GM18870 (cell line): ENCODE measurements at regions not wholly inside any gene's neighbourhood (a gene's known extent, or its start where the extent isn't known, plus 50 kb on each side); places are given as distances from the start of the nearest gene placed in this dataset.
"Not testable (repeated sequence)": the region's sequence is repeated elsewhere in the genome, so short reads cannot be mapped to it uniquely, and the experiment has no call there.

Source experiments
- ATAC-seq: cut with Tn5 transposase; IDR thresholded peaks from one replicate; pipeline ENCODE4 v1.9.1; 2021; ENCODE audit warnings: moderate library complexity; ENCODE audit not compliant: unreplicated experiment

GRCh38 chr6:150299873-150300485 is 68.8 kb upstream of the IYD start:
- no peak for ATAC-seq

GRCh38 chr6:150301846-150302519 is 66.8 kb upstream of the IYD start:
- ATAC-seq, result peak; percentile 88

- ATAC-seq, result no peak
Measured at GRCh38 chr6:150302520-150303176, 66.2 kb upstream of the IYD start.

- no peak for ATAC-seq
Measured at GRCh38 chr6:150303256-150303655, 65.6 kb upstream of the IYD start.

- ATAC-seq, result no peak
Measured at GRCh38 chr6:150304429-150304828, 64.4 kb upstream of the IYD start.

GRCh38 chr6:150306290-150306689 is 62.5 kb upstream of the IYD start:
- no peak for ATAC-seq

GRCh38 chr6:150307520-150307919 is 61.3 kb upstream of the IYD start:
- ATAC-seq, result no peak

GRCh38 chr6:150308812-150309645 is 59.8 kb upstream of the IYD start:
- ATAC-seq, result no peak

GRCh38 chr6:150310539-150310938 is 58.3 kb upstream of the IYD start:
- ATAC-seq, result no peak

- ATAC-seq, result not testable (repeated sequence)
Measured at GRCh38 chr6:150311149-150311944, 57.5 kb upstream of the IYD start.

- no peak for ATAC-seq
Measured at GRCh38 chr6:150312395-150312794, 56.4 kb upstream of the IYD start.

- no peak for ATAC-seq
Measured at GRCh38 chr6:150312844-150313584, 55.8 kb upstream of the IYD start.

GRCh38 chr6:150313781-150314180 is 55.0 kb upstream of the IYD start:
- ATAC-seq, result no peak

GRCh38 chr6:150314230-150315188 is 54.3 kb upstream of the IYD start:
- no peak for ATAC-seq

- ATAC-seq, result no peak
Measured at GRCh38 chr6:150315626-150316025, 53.2 kb upstream of the IYD start.

- ATAC-seq, result no peak
Measured at GRCh38 chr6:150316936-150317335, 51.9 kb upstream of the IYD start.
